Mucosa of descending colon (tissue), 3 donors: ENCODE measurements at regions not wholly inside any gene's neighbourhood (a gene's known extent, or its start where the extent isn't known, plus 50 kb on each side); places are given as distances from the start of the nearest gene placed in this dataset.

ENCODE experiments used
- ATAC-seq: fragments of 200-7000 bp; cut with Tn5 transposase; one replicate; pipeline ENCODE4 v1.9.1; 2020; ENCODE audit warnings: mild to moderate bottlenecking, moderate library complexity
- DNase-seq, 3 donors: peaks; one replicate each; pipeline ENCODE4 v3.0.0-alpha.2; 2020
- H3K36me3 ChIP-seq: fragments of 200-600 bp; one replicate; pipeline ENCODE4 v1.8.0; 2021; ENCODE audit warnings: low read depth, mild to moderate bottlenecking
- H3K4me1 ChIP-seq: fragments of 200-600 bp; one replicate; pipeline ENCODE4 v1.8.0; 2021; ENCODE audit warnings: low read depth, mild to moderate bottlenecking
- H3K4me3 ChIP-seq: fragments of 200-600 bp; one replicate; pipeline ENCODE4 v1.8.0; 2021; ENCODE audit warnings: mild to moderate bottlenecking
- H3K9me3 ChIP-seq: fragments of 200-600 bp; one replicate; pipeline ENCODE4 v1.8.0; 2021; ENCODE audit warnings: mild to moderate bottlenecking
- CTCF ChIP-seq: fragments of 200-600 bp; IDR thresholded peaks from one replicate; pipeline ENCODE4 v1.8.0; 2022; ENCODE audit warnings: antibody characterized with exemption, mild to moderate bottlenecking
- intact Hi-C, 2 donors: fragments of 100-400 bp; cut with DNase I in 1 of 2; cut with micrococcal nuclease in 1 of 2; formaldehyde crosslinking; loops; one replicate each; pipeline versions ENCODE4 v1.11.0 to v1.11.1; 2022; cut with DNase I, micrococcal nuclease
- donor health status: DM: no; HTN: no; CAD: no; lungs with moderate emphysema.
- donor health status: DM: no; HTN: no; CAD: no.
- donor health status: DM: no; HTN: yes; CAD: no.

- no peak for TF ChIP-seq CTCF
- DNase-seq (no peak), ATAC-seq (no peak)
- no peaks in the 10 kb centered on the region for H3K36me3 ChIP-seq
- no peaks in the 10 kb centered on the region for H3K4me1 ChIP-seq
- H3K9me3 ChIP-seq = no peaks in the 10 kb centered on the region
- intact Hi-C loops = no loop called here
- no peak overlapping the region for H3K4me3 ChIP-seq
Observed at GRCh38 chr2:129654331-129654730, 325.1 kb upstream of the RAB6C start.

GRCh38 chr2:129656081-129656598 is 323.3 kb upstream of the RAB6C start:
- no peak overlapping the region for H3K4me3 ChIP-seq
- no peak for DNase-seq
- no peaks in the 10 kb centered on the region for H3K36me3 ChIP-seq
- intact Hi-C loops = no loop called here
- H3K9me3 ChIP-seq = no peaks in the 10 kb centered on the region
- no peaks in the 10 kb centered on the region for H3K4me1 ChIP-seq
- no peak for TF ChIP-seq CTCF
- no peak for ATAC-seq

- TF ChIP-seq CTCF = no peak
- no peak for DNase-seq
- ATAC-seq = no peak
Observed at GRCh38 chr2:129658430-129658829, 321.0 kb upstream of the RAB6C start.

GRCh38 chr2:129661935-129662334 is 317.5 kb upstream of the RAB6C start:
- ATAC-seq (no peak), DNase-seq (no peak)
- H3K4me3 ChIP-seq = no peak overlapping the region
- intact Hi-C loops = no loop called here
- H3K36me3 ChIP-seq = no peaks in the 10 kb centered on the region
- H3K4me1 ChIP-seq = no peaks in the 10 kb centered on the region
- no peaks in the 10 kb centered on the region for H3K9me3 ChIP-seq
- TF ChIP-seq CTCF = no peak

More at GRCh38 chr2:129658430-129658829, 321.0 kb upstream of the RAB6C start:
- Histone ChIP-seq H3K4me1 (no peaks in the 10 kb centered on the region), H3K9me3 (no peaks in the 10 kb centered on the region), H3K36me3 (no peaks in the 10 kb centered on the region), H3K4me3 (no peak overlapping the region)
- intact Hi-C loops = no loop called here

GRCh38 chr2:129667577-129667976 is 311.9 kb upstream of the RAB6C start:
- intact Hi-C loops = no loop called here
- Histone ChIP-seq H3K9me3 (no peaks in the 10 kb centered on the region), H3K4me3 (no peak overlapping the region), H3K4me1 (no peaks in the 10 kb centered on the region), H3K36me3 (no peaks in the 10 kb centered on the region)
- DNase-seq (no peak), ATAC-seq (no peak)
- TF ChIP-seq CTCF = no peak

GRCh38 chr2:129672521-129672920 is 306.9 kb upstream of the RAB6C start:
- intact Hi-C loops = no loop called here
- TF ChIP-seq CTCF = no peak
- no peaks in the 10 kb centered on the region for H3K4me1 ChIP-seq
- H3K9me3 ChIP-seq = no peaks in the 10 kb centered on the region
- no peak overlapping the region for H3K4me3 ChIP-seq
- H3K36me3 ChIP-seq = no peaks in the 10 kb centered on the region
- DNase-seq (no peak), ATAC-seq (no peak)
